GM19438 (cell line): ENCODE measurements at regions not wholly inside any gene's neighbourhood (a gene's known extent, or its start where the extent isn't known, plus 50 kb on each side); places are given as distances from the start of the nearest gene placed in this dataset.
"Not testable (repeated sequence)": the region's sequence is repeated elsewhere in the genome, so short reads cannot be mapped to it uniquely, and the experiment has no call there.

Experiments
- ATAC-seq: cut with Tn5 transposase; IDR thresholded peaks from one replicate; pipeline ENCODE4 v1.9.1; 2021; ENCODE audit warnings: low read depth; ENCODE audit not compliant: unreplicated experiment

DNA sequence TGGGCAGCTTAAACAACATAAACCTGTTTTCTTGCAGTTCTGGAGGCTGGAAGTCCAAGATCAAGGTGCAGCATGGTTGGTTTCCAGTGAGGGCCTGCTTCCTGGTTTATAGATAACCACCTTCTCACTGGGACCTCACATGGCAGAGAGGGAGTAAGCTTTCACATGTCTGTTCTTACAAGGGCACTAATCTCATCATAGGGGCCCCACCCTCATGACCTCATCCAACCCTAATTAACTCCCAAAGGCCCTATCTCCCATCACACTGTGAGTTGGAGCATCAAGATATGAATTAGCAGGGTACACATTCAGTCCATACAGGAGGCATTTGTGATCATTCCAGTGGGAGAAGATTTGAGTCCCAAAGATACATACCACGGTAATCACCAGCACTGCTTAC, 50.5 kb upstream of the GRIN2A start:
- ATAC-seq, result no peak

DNA sequence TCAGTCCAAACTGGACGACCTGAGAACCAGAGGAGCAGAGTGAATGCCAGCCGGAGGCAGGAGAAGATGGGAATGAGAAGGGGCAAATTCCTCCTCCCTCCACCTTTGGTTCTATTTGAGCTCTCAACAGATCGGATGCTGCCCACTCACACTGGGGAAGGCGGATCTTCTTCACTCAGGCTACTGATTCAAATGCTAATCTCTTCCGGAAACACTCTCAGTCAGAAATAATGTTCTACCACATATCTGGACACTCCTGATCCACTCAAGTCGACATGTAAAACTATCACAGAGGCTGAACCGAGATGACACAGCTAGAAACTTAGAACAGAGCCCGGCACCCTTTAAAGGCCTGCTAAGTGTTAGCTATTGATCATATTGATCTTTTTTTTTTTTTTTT, 57.4 kb upstream of the GRIN2A start:
- no peak for ATAC-seq

DNA sequence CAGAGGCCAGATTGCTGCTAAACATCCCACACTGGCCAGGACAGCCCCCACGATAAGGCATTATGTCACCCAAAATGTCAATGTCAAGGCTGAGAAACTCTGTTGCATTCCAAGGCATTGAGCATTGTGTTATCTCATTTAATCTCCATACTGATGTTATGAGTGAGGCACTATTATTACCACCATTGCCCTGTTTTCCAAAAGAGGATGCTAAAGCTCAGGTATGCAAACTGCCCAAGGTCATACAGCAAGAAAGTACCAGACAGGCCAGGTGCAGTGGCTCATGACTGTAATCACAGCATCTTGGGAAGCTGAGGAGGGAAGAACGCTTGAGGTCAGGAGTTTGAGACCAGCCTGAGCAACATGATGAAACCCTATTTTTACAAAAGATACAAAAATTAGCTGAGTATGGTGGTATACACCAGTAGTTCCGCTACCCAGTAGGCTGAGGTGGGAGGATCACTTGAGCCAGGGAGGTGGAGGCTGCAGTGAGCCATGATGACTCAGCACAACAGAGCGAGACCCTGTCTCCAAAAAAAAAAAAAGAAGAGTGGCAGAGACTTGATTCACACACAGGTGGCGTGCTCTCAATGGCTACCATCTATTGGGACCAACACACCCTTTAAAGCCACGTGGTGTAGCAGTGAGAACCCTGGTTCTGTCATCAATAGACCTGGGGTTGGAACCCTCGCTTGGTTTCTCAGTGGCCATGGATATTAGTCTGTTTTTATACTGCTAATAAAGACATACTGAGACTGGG, 58.8 kb upstream of the GRIN2A start:
- ATAC-seq, result no peak

DNA sequence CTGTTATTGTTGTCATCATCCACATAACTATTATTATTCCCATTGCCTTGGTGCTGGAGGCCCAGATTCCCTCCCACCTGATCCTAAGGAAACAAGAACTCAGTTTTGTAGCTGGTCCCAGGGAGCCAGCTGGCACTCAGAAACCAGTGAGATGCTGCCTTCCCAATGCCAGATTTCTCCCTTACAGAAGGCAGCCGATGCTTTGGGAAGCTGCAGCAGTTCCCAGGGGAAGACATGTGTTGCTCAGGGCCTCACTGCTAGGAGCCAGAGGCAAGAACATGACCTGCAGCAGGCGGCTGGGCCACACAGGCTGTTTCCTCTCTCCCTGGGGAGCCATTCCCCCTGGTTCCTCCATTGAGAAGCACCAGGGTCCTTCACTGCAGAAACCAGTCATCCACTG, 59.9 kb upstream of the GRIN2A start:
- no peak for ATAC-seq

DNA sequence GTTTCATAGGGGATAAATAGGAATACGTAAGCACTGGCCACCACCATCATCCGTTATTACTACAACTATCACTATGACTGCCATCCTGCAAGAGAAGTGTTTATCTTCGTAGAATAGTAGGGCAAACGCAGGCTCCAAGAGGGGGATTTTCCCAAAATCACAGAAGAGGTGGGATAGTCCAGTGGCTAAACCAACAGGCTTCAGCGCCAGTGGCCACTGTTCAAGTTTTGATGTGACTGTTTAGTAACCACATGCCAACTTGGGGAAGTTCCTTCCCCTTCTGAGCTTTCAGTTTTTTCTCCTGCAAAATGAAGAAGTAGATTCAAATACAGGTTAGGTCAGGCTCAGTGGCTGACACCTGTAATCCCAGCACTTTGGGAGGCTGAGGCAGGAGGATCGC, 60.7 kb upstream of the GRIN2A start:
- no peak for ATAC-seq

DNA sequence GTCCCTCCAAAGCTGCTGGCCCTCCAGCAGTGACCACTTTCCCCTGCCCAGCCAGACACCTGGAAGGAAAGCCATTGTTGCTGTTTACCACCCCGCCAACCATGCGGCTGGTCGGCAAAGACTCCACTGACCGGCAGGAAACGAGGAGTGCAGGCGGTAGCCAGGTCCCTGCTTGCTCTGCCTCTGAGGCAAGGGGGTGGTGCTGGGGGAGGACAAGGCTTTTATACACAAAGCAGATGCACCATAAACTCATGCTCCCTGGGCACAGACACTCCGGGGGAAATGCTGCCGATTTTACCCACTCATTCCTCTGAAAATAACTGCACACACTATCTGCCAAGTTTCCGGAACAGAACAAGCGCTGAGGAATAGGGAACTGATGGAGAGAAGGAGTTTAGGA, 62.8 kb upstream of the GRIN2A start:
- no peak for ATAC-seq

DNA sequence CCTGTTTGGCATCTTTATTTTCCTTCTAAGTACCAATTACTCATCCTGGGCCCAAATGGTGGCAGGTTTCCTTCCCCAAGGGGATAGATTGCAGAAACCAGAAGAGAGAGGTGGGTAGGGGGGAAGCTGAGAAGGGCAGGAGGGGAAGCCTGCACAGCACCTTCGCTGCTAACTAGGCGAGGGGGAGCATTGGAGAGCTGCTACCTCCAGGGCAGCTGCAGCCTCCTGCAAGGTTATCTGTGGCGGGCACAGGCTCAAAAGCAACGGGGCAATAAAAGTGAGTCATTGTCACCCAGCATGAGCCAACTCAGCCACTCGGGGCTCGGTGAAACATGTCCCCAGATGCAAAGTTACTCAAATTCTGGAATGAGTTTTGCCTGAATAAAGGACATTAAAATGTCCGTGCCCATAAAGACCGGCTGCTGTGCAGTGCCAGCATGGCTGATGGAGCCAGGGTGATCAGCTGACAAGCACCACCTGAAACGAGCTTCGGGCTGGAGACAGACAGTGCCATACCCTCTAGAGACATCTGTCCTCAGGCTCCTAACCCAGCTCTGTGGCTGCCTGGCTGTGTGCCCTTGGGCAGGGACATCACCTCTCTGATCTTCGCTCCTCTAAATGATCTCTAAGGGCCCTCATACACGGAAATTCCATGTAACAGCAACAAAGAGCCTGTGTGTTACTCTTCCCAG, 68.1 kb upstream of the GRIN2A start:
- ATAC-seq, result no peak

DNA sequence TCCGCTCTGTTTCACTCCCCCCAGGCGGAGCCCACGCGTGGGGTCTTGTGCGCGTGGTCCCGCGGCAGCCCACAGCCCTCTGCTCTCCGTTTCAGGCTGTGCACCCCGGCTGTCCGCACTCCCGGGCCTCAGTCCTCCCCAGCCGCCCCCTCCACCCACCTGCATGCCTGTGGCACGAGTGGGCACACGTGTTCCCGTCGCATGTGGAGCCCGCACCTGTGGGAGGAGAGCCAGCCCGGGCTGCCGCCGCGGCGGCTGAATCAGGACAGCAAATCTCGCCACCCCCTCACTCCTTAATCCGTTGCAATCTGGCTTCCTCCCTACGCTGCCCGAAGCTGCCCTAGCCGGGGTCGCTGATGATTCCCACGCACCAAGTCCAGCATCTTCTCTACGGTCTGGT, 69.9 kb upstream of the GRIN2A start:
- ATAC-seq, result no peak

DNA sequence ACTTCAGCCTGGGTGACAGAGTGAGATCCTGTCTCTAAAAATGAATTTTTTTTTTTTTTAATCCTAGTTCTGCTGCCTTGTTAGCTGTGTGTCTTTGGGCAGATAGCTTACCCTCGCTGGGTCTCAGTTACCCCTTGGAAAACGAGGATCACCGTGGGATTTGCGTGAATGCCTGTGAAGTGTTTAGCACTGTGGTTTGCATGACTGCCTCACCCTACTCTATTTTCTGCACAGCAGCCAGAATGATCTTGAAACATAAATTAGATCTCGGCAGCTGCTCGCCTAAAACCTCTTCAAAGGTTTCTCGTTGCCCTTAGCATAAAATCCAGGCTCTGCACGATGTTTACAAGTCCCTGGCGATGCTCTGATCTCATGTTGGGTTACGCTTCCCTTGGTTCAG, 71.2 kb upstream of the GRIN2A start:
- ATAC-seq, result no peak

DNA sequence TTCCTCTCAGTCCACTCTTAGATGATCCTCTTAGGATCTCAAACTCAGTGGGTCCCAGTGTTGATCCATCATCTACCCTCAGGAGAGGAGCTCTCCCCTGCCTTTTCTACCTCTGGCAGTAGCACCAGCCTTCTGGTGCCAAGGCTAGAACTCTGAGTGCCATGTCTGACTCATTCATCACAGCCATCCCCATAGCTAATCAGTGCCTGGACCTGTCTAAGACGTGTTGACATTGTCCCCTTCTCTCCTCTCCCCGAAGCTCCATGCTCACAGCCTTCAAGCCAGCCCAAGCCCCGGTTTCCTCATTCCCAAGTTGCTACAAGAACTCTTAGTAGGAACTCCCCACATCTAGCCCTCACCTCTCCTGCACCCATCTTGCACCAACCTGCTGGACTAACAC, 73.5 kb upstream of the GRIN2A start:
- ATAC-seq, result no peak

DNA sequence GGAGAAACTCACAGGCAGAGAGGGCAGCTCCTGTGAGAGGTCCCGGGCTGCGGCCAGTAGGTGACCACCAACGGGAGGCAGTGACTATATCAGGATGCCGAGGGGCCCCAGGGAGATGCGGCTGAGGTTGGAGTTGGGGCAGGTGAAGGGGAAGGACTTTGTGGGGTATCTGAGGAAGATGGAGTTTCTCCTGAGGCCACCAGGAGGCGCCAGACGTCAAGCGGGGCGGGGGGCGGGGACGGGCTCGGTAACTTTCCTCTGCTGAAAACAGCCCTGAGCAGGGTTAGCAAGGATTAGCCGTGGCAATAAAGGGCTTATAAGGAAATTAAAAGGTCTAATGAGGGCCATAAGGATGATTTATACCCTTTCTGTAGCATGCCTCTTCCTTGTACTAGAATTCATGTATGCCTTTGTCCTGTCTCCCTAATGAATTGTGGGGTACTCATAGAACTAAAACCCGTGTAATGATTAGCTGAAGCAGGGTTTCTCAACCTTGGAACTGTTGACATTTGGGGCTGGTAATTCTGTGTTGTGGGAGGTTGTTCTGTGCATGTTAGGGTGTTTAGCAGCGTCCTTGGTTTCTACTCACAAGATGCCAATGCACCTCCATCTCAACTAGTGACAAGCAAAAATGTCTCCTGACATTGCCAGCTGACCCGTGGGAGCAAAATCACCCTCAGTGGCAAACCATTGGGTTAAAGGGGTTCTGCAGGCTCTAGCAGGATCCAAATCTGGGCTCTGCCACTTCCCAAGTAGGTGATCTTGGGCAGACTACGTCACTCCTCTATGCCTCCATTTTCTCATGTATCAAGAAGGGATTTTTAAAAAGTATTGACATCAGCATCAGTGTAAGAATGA, 74.8 kb upstream of the GRIN2A start:
- ATAC-seq, result no peak

DNA sequence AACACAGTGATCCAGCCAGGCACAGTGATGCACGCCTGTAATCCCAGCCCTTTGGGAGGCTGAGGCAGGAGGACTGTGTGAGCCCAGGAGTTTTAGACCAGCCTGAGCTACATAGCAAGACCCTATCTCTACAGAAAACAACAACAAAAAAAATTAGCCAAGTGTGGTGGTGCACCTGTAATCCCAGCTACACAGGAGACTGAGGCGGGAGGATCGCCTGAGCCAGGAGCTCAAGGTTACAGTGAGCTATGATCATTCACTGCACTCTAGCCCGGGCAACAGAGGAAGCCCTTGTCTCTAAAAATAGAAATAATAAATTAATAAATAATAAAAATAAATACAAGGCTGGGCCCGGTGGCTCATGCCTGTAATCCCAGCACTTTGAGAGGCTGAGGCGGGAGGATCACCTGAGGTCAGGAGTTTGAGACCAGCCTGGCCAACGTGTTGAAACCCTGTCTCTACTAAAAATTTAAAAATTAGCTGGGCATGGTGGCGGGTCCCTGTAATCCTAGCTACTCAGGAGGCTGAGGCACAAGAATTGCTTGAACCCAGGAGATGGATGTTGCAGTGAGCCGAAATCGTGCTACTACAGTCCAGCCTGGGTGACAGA, 75.5 kb upstream of the GRIN2A start:
- ATAC-seq, result not testable (repeated sequence)

DNA sequence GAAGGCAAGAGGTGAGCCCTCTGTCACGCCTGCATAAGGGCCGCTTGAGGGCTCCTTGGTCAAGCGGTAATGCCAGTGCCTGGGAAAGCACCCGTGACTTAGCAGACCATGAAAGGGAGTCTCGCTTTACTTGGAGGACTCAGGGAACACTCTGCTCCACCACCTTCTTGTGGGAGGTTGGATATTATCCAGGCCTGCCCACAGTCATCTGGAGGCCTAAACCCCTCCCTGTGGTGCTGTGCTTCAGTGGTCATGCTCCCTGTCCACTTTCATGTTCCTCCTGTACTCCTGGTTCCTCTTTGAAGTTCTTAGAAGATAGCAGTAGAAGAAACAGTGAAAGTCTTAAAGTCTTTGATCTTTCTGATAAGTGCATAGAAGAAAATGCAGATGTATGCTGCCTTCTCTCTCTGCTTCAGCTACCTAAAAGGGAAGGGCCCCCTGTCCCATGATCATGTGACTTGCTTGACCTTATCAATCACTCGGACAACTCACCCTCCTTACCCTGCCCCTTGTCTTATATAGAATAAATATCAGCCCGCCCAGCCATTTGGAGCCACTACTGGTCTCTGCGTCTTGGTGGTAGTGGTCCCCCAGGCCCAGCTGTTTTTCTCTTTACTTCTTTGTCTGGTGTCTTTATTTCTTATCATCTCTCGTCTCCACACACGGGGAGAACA, 76.8 kb upstream of the GRIN2A start:
- ATAC-seq, result not testable (repeated sequence)

DNA sequence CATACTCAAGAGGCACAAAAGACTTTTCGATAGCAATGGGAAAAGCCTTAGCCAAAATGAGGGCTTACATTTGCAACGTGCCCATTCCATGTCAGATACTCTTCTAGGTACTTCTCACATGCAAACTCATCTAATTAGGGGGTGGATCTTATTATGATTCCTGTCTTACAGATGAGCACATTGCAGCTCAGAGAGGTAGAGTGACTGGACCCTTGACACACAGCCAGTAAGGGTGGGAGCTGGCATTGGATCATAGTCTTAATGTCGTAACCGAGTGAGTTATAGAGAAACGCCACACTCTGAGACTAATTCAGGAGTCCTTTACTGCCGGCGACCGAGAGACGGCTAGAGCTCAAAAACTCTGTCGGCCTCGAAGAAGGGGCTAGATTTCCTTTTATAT, 78.8 kb upstream of the GRIN2A start:
- ATAC-seq, result no peak

DNA sequence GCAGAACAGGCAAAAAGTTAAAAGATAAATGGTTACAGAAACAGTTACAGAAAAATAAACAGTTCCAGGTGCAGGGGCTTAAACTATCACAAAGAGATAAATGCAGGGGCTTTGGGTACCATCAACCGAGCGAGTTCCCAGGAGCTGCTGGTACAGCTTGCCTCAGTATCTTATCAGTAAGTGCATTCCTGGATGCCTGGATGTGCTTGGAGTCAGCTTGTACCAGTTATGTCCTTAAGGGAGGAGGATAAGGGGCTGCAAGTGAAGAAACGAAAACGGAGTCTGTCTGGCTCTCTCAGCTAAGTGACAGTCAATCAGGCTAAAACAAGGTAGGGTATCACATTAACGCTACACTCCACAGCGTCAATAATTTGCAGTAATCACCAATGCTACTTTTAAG, 79.3 kb upstream of the GRIN2A start:
- ATAC-seq, result not testable (repeated sequence)

DNA sequence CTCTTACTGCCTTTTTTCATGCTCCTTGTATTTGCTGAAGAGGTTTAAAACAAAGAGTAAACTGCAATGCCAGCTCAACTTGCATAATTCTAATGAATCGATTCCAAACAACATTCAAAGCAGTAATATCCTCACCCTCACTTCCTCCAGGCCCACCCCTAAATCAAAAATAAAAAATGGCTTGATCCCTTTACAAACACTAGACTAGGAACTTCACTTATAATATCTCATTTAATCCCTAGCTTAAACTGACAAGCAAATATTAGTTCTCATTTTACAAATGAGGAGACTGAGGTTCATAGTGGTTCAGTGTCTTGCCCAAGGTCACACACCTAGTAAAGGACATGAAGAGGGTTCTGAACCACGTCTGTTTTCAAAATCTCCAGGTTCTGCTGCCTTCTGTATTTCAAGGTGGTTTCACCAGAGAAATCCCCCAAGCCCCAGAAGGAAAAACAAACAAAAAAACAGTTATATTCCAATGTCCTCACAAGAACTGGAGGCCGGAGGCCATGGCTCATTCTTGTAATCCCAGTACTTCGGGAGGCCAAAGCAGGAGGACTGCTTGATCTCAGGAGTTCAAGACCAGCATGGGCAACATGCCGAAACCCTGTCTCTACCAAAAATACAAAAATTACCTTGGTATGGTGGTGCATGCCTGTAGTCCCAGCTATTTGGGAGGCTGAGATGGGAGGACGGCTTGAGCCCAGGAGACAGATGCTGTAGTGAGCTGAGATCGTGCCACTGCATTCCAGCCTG, 80.3 kb upstream of the GRIN2A start:
- no peak for ATAC-seq

DNA sequence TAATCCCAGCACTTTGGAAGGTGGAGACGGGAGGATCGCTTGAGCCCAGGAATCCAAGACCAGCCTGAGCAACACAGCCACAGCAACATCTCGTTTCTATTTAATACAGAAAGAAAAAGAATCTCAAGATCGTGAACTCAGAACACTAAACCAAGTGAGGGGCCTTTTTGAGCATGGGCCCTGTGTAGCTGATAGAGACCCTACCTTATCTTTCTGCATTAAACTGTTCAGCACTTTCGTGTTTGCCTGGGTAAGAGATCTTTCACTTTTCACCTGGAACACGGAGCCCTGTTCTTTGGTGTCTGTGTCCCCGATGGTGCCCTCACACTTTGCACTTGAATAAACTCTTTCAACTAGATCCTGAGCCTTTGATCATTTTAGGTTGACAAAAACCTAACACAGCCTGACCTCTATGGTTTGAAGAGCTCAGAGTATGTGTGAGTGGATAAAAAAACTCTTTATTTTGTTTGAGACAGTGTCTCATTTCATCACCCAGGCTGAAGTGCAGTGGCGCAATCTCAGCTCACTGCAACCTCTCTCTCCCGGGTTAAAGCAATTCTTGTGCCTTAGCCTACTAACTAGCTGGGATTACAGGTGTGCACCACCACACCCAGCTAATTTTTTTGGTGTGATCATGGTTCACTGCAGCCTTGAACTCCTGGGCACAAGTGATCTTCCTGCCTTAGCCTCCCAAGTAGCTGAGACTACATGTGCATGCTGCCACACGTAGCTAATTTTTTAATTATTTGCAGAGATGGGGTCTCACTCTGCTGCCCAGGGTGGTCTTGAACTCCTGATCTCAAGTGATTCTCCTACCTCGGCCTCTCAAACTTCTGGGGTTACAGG, 83.8 kb upstream of the GRIN2A start:
- ATAC-seq, result no peak

DNA sequence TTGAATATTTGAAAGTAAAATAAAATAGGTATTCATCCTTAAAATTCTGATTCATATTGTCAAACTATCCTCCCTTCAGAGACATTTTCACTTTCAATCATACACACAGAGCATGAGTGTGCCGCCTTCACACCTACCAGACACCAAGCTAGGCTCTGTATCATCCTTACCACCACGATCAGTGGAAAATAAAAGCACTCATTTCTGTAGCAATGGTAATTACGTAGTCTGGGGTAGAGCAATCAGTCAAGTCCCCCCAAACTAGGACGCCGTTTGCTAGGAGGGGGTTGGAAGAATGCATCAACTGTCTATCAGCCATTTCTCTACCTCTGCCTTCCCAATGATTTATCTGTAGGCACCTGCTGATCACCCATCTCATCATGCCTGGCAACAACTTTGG, 84.6 kb upstream of the GRIN2A start:
- no peak for ATAC-seq

DNA sequence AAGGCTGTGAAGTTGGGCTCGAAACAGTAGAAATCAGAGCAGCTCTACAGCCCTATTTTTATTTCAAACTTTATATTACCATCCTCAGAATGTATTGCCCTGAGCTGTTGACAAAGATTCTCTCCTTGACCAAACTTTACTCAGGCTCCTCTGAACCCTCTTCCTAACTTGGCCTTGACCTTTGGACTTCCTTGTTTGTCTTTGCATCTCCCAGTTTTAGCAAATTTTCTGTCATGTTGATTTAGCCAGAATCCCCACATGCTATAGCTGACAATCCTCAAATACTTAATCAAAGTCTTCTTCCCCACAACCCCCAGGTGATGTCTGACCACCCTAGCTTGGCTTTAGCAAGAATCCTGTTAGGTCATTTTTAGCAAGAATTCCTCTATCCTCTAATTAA, 87.4 kb upstream of the GRIN2A start:
- no peak for ATAC-seq
